Esophagus muscularis mucosa (tissue), 4 donors: ENCODE measurements at regions not wholly inside any gene's neighbourhood (a gene's known extent, or its start where the extent isn't known, plus 50 kb on each side); places are given as distances from the start of the nearest gene placed in this dataset.

ENCODE experiments used
- CTCF ChIP-seq, 3 experiments: fragments of 200-600 bp in 2 of 3; fragments of 450-650 bp in 1 of 3; sonication (generic) in 2 of 3; IDR thresholded peaks; one replicate each; pipeline ENCODE4 v1.5.1; 2017 to 2019; ENCODE audit warnings: antibody characterized with exemption in 3 of 3, mild to moderate bottlenecking in 2 of 3, moderate library complexity in 1 of 3
- EP300 ChIP-seq: sonication (generic); formaldehyde crosslinking; IDR thresholded peaks from one replicate; pipeline ENCODE4 v1.6.1; 2017; ENCODE audit warnings: antibody characterized with exemption
- POLR2A ChIP-seq: fragments of 450-650 bp; IDR thresholded peaks from one replicate; pipeline ENCODE4 v1.6.1; 2017; ENCODE audit warnings: antibody characterized with exemption, moderate library complexity, mild to moderate bottlenecking, low read depth
- POLR2AphosphoS5 ChIP-seq, 2 donors: sonication (generic); formaldehyde crosslinking; IDR thresholded peaks; one replicate each; pipeline ENCODE4 v1.6.1; 2017; ENCODE audit warnings: antibody characterized with exemption in 2 of 2

GRCh38 chr18:10397004-10397403, 57.4 kb upstream of the APCDD1 start:
- TF ChIP-seq CTCF (IDR thresholded peaks at IDR 0.05), result no peak
- TF ChIP-seq POLR2AphosphoS5 (IDR thresholded peaks at IDR 0.05), result no peak
- TF ChIP-seq EP300, result no peak
- TF ChIP-seq POLR2A, result no peak
